NCI-H2107 treated with DMSO at 0.1 percent for 48 hours (cell line): ENCODE measurements at regions not wholly inside any gene's neighbourhood (a gene's known extent, or its start where the extent isn't known, plus 50 kb on each side); places are given as distances from the start of the nearest gene placed in this dataset.

Source experiments
- DNase-seq: peaks from one replicate; lab custom pipeline; 2025; ENCODE audit not compliant: unreplicated experiment; lab: John Stamatoyannopoulos, UW

DNA sequence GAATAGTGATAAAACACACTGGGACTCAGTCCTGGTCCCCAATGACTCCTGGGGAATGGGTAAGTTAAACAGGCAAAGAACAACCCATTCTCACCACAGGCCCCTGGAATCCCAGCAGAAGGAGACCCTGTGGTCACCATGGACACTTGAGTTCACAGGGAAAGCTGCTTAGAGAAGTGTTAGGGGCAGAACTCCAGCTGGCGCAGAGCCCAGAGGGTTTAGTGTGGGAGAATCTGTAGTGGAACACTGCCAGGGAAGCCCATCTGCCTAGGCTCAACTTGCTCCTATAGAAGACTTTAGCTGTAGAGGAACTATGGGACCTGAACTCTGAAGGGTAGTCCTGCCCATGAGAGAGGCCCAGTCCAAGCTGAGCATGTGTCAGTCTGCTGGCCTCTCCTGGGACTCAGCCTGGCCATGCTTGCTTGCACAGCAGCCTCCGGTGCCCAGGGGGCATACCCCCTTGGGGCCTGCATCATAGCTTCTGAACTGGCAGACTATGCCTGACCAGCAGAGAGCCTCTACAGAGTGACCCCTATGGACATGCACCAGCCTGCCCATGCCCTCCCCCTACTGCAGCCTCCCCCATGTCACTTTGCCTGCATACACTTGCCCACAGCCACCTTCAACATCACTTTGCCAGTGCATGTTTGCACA lies 343.5 kb downstream of the IDS start:
- DNase-seq, result no peak

DNA sequence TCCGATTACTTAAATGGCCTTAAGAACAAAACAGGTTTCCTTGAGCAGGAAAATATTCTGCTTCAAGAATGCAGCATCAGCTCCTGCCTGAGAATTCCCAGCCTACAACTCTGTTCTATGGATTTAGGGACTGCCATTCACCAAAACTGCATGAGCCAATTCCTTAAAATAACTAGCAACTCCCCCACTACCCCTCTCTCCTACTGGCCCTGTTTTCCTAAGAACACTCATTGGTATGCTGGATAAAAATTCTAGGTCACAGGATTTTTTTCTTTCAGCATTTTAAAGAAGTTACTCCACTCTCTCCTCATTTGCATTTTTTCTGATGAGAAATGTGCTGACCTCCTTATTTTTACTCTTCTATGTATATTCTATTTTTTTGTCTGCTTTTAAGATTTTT lies 347.1 kb downstream of the IDS start:
- no peak for DNase-seq

DNA sequence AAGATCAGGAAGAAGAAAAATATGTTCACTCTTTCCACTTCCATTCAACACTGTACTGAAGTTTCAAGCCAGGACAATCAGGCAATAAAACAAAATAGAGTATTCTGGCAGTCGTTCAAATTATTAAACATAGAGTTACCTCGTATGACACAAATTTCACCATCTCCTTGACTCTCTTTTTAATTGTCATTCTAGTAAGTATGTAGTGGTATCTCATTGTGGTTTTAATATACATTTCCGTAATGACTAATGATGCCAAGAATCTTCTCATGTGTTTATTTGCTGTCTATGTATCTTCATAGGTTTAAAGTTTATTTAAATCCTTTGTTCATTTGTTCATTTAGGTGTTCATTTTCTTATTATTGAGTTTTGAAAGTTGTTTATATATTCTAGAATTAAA lies 352.2 kb downstream of the IDS start:
- no peak for DNase-seq

DNA sequence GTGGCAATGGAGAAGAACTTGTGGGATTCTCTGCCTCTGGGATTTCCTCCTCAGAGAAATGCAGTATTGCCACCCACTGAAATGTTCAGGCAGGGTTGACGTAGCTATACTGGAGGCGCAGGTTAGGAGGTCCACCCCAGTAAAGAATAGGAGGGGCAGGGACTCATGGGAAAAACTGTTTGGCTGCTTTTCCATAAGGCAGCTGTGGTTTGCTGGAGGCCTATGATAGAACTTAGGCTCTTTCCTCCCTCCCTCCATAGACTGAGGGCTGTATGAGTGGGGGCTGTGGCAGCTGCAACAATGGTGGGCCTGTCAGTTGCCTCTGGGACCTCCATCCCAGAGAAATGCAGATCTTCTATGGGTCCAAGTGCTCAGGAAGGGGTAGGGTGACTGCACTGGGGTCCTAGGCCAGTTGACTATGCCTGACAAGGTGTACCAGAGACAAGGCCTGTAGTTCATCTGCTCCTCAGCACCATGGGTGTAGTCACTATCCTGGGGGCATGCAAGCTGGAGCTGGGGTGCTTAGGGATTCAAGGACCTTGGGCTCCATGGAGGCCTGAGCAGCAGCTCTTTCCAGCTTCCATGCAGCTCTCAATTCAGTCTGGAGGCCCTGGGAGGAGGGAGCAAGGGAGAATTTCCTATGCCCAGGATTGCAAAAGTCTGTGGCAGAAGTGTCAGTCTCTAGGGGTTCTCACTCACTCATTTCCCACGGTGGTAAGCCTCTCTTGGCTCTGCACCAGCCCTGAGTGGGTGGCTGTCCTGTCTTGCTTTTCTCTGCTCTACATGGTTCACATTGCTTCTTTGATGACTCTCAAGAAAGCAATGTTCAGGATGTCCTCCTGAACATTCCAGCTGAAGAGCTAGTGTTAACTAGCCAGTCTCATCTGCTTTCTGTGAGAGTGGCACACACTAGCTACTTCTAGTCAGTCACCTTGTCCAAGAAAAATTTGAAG lies 353.0 kb downstream of the IDS start:
- DNase-seq, result no peak

DNA sequence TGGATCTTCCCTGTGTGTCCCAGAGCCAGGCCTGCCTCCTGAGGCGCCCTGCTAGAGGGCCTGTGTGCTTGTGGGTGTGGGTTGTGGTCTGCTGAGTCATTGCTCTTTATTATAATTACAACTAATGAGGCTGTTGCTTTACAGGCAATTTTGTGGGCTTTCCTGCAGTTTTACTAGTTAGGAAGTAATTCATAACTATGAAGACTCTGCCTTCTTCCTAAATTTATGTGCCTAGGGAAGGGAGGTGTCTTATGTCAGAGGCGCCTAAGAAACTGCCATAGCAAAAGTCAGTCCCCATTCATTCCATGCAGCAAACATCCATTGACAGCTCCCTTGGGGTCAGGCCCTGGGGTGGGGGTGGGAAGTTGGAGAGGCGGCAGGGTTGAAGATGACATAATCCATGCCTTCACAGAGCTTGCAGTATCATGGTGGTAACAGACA lies 359.2 kb downstream of the IDS start:
- no peak for DNase-seq

DNA sequence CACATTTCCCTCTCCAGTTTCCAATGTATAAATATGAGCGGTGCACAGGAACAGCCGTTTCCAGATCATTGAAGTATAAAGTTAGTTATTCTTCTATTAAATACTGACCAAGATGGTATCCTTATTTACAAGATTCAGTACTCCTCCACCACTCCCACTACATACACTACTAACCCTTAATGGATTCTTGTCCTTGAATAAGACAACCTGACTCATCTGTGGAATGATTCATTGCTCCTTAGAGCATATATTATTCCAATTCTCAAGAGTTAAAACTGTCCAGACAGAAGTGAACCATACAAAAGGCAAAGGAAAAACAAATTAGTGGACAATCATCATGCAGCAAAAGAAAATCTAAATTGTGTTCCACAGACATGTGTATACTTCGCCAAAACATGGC lies 373.3 kb downstream of the IDS start:
- DNase-seq, result no peak

DNA sequence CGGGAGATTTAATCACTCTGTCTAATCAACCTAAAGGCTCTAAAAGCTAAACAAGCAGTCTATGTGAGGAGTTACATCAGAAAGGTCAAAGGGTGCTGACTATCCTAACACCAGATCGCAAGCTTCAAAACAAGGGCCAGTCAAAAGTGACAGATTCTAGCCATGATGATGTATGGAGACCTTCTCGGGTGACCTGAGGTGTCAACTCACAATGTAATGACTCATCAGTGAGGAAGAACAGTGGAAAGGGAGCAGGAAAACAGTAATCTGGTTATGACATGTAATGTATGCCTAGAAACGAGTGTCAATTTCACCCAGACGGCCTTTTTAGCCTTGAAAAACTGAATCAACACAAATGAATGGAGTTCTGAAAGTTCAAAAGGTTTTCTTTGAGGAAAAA lies 375.3 kb downstream of the IDS start:
- DNase-seq, result no peak

DNA sequence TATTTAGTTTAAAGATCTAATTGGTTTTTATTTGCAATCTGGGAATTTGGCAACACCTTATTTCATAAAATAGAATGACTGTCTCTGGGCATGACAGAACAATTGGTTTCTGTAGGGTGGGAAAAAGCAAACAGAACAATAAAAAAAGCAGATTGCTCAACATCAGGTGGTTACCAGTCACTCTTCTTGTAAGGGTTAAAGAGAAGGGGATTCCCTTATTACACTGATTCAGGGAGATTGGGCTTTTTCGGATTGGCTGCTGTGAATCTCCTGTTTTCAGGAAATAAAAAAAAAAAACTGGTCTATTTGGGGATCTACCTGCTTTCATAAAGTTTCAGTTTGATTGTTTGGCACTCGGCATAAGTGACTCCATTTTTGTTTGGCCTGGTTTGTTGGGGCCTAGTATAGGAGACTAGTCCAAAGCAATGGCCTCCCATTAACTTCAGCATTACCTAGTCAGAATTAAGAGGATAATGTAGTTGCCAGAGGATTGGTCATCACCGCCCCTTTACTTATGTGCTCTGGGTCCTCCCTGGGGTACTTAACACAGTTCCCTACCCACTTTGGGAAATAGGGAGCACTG lies 380.5 kb downstream of the IDS start:
- no peak for DNase-seq

DNA sequence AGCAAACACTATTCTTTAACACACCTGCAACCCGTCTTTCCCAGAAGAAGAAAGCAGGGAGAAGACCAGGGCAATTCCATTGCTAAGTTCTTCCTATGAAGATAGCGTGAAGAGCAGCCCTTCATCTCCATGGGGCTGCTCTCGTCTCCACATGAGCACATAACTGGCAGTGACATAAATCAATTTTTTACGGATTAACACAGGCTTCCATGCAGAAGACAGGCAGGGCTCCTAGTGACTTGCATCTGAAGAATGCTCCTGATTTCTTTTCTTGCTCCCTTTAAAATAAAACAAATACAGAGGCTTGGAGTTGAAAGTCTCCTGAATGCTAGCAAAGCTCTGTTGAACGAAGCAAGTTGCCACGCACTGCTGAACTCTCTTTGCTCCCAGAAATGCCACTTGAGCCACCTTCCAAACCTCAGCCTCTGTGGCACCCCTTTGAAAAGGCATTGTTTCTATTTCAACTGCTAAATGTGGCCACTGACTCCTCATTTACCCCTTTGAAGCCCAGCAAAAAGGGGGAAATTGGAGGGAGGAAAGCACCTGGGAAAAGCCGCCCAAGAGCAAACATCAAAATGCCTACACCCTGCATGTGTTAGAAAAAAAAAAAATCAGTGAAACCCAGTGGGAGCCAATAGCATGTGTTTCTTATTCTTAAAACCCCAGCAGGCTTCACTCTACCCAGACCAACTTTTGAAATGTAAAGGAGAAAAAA lies 383.7 kb downstream of the IDS start:
- DNase-seq, result no peak

DNA sequence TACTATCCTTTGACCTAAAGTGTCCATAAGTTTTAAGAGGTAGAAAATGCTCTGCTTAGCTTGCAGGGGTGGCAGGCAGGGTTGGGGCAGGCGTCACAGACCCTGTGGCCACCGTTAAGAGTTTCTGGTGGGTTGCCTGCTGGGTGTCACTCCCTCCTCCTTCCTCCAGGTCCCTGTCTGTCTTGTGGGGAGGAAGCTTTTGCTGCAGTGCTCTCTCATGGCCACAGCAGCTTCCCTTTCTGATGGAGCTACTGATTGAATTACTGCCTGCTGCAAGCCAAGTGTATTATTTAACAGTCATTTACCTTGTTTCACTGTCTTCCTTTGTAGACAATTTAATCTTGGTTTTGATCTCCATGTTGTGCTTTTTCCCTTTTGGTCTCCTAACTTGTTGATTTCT lies 384.6 kb downstream of the IDS start:
- DNase-seq, result no peak

DNA sequence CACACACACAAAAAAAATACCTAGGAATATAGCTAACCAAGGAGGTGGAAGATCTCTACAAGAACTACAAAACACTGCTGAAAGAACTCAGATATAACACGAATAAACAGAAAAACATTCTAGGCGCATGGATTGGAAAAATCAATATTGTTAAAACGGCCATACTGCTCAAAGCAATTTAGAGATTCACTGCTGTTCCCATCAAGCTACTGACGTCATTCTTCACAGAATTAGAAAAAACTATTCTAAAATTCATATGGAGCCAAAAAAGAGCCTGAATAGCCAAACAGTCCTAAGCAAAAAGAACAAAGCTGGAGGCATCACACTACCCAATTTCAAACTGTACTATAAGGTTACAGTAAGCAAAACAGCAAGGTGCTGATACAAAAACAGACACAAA lies 390.2 kb downstream of the IDS start:
- no peak for DNase-seq

DNA sequence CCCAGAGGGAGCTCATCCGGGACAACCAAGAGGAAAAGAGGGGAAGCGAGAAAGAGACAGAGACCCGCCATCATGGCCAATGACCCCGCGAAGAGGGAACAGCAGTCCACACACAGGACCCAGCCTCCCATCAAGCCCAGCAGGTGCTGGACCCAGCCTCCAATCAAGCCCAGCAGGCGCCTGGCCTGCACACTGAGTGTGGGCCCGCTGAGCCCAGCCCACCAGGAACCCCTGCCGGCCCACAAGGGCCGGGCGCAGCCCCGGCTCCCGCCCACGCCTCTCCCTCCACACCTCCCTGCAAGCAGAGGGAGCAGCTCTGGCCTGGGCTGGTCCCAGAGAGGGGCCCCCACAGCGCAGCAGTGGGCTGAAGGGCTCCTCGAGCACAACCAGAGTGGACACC lies 391.1 kb downstream of the IDS start:
- no peak for DNase-seq

DNA sequence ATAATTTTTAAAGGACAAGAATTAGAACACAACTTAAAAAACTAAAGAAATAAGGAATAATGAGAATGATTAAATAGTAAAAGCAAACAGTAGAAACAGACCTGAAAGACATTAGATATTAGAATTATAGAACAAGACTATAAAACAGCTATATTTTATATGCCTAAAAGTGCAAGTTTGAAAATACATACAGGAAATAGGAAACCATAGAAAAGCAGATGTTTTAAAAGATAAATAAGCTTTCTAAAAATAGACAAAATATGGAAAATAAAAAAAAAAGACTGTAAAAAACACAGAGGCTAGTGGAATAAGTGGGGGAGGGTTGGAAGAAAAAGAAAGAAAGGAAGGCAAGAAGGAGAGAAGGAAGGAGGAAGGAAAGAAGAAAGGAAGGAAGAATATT lies 407.3 kb downstream of the IDS start:
- DNase-seq, result no peak

DNA sequence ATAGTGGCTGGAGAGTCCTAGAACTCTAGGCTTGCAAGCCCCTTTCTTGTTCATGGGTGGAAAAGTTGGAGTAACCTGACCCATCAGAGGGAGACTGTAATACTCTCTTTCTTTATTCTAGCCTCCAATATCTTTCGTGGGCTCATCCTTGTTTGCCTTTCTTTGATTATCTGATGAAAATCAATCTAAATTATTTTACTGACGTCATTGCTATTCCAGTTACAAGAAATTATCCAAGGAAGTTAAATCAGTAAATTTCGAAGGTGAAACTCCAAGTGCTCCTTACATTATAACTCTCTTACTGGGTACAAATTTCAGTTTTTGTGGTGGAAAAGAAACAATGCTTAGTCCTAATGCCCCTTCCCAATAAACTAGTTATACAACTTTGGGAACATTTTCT lies 412.9 kb downstream of the IDS start:
- no peak for DNase-seq

DNA sequence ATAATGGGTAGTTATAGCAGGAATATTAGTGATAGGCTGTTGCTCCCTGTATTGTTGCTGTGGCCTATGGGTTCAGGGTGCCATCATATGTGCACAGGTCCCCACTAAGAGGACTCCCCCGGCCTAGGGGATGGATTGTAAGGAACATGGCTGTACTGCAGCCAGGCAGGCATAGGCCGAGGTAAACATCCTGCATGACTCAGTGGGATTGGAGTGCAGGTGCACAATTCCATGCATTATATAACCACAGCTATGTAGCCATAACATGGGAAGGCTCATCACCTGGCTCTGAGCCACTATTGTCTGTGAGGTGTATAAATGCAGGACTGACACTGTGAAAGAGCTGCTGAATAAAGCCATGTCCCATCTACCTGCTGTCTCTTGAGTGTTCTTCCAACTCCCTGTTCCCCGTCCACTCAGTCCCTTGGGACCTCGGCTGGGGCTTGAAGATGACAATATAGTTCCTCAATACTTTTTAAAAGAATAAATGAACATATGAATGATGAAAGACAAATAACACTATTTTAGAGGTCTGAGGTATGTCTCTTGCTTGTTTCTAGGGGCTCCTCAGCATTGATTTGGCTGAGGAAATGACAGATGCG lies 425.2 kb downstream of the IDS start:
- DNase-seq, result no peak

DNA sequence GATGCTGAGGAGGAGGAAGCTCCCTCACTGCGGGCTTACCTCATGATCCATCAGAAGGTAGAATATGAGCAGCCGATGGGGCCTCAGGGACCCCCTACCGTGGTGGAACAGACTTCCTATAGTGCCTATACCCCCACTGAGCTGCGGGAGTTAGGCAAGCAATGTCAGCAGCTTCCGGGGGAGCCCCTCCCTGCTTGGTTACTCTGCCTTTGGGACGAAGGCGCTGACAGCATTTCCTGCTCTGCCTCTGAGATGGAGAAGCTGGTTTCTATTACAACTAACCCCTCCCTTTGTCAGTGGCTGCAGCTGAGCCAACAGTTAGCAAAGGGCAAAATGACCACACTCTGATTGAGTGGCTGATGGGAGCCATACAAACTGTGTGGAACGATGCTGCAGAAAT lies 430.7 kb downstream of the IDS start:
- DNase-seq, result no peak

DNA sequence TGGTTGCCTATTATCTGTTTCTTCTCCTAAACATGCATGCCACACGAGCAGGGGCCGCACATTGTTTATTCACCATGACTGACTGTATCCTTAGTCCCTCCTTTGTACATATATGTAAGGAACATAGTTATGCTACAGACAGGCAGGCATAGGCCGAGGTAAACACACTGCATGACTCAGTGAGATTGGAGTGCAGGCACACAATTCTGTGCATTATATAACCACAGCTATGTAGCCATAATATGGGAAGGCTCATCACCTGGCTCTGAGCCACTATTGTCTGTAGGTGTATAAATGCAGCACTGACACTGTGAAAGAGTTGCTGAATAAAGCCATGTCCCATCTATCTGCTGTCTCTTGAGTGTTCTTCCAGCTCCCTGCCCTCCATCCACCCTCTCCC lies 431.6 kb downstream of the IDS start:
- DNase-seq, result no peak

DNA sequence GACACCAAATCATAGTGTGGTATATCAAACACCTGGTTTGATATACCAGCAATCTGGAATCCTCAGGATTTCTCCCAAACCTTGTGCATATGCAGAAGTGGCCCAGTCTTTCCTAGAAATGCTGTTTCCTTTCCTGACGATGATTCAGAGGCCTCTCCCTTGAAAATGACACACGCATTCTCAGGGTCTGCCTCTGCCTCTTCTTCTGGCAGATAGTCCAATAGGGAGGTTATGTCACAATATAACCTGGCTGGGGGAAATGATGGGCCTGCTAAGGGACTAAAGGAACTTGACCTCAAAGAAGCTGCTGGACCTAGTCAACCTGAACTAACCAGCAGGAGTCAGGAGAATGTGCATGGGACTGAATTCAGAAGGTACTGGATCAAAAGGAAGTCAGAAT lies 435.2 kb downstream of the IDS start:
- no peak for DNase-seq

DNA sequence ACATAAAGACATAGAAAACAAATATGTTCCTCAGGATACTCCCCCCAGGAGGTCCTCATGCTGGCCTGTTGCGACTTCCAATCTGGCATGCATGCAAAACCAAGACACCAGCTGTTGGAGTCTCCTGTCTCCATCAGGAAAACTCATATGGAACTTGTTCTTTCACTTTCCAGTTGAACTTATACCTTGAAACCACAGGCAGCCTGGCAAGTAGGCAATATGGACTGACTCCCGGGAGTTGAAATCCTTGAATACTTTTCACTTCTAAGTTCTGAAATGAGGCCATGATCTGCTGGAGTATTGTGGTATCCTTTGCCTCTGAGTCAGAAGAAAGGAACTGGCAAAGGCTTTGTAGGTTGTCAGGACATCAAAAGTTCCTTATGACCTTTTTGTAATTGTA lies 444.2 kb downstream of the IDS start:
- DNase-seq, result no peak
